ENCODE measurements at regions not wholly inside any gene's neighbourhood (a gene's known extent, or its start where the extent isn't known, plus 50 kb on each side); places are given as distances from the start of the nearest gene placed in this dataset.

GRCh38 chr2:192467953-192468660, 273.4 kb upstream of the TMEFF2 start:
- TF ChIP-seq POLR2AphosphoS5 (IDR thresholded peaks at IDR 0.05) (no peak), POLR2A (IDR thresholded peaks at IDR 0.05) (no peak)
- TF ChIP-seq, protein P1, sequence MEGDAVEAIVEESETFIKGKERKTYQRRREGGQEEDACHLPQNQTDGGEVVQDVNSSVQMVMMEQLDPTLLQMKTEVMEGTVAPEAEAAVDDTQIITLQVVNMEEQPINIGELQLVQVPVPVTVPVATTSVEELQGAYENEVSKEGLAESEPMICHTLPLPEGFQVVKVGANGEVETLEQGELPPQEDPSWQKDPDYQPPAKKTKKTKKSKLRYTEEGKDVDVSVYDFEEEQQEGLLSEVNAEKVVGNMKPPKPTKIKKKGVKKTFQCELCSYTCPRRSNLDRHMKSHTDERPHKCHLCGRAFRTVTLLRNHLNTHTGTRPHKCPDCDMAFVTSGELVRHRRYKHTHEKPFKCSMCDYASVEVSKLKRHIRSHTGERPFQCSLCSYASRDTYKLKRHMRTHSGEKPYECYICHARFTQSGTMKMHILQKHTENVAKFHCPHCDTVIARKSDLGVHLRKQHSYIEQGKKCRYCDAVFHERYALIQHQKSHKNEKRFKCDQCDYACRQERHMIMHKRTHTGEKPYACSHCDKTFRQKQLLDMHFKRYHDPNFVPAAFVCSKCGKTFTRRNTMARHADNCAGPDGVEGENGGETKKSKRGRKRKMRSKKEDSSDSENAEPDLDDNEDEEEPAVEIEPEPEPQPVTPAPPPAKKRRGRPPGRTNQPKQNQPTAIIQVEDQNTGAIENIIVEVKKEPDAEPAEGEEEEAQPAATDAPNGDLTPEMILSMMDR (IDR thresholded peaks at IDR 0.05 in 8 of 11, conservative IDR thresholded peaks at IDR 0.05 in 3 of 11), result no peak

DNA sequence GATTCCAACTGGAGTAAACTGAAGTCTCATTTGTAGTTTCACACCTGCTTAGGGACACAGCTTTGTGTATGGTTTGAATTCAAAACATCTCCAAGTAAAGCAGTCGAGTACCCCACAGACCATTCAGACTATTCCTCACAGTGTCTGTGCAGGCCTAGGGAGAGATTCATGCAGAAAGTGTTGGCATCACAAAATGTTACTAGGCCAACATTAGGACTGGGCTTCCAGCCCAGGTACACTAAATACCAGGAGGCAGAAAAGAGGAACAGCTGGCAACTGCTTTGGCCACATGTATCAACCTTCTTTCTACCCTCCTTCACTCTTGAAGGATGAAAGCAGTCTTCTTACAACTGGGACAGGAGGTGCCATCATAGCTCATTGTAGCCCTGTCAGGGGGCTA, 270.4 kb upstream of the TMEFF2 start:
- TF ChIP-seq POLR2AphosphoS5 (IDR thresholded peaks at IDR 0.05), result no peak
- TF ChIP-seq, protein P1 (IDR thresholded peaks at IDR 0.05 in 8 of 11, conservative IDR thresholded peaks at IDR 0.05 in 3 of 11), result no peak
- TF ChIP-seq POLR2A (IDR thresholded peaks at IDR 0.05), result no peak
- WGBS, 5 donors, result 72 to 91% (median 83%) methylated on average over 1 of the region's 1 CpG
- DNase-seq, result no peak
- H3K36me3 ChIP-seq, result no peaks in the 10 kb centered on the region
- intact Hi-C loops (cut with DNase I; ENCODE audit: low total_unique reads), result no loop called here
- H3K27me3 ChIP-seq (replicated peaks in 1 of 7), result no peaks in the 10 kb centered on the region
- H3K4me3 ChIP-seq, result no peak overlapping the region
- no peaks in the 10 kb centered on the region for H3K4me1 ChIP-seq
- no peak overlapping the region for H3K27ac ChIP-seq
- no peaks in the 10 kb centered on the region for H3K9me3 ChIP-seq

More at GRCh38 chr2:192467953-192468660, 273.4 kb upstream of the TMEFF2 start:
- Histone ChIP-seq H3K27ac (no peak overlapping the region), H3K4me1 (no peaks in the 10 kb centered on the region), H3K4me3 (no peak overlapping the region), H3K27me3 (replicated peaks in 1 of 7) (no peaks in the 10 kb centered on the region), H3K9me3 (peaks cover 0 to 8% (median 4%) of the 10 kb centered on the region in 8 donors), H3K36me3 (no peaks in the 10 kb centered on the region)
- no peak for DNase-seq
- 65 to 87% (median 77%) methylated on average over 4 of the region's 4 CpGs for WGBS, 5 donors
- intact Hi-C loops (cut with DNase I; ENCODE audit: low total_unique reads), result no loop called here

GRCh38 chr2:192459422-192459821, 264.7 kb upstream of the TMEFF2 start:
- no peak overlapping the region for H3K4me3 ChIP-seq
- no peaks in the 10 kb centered on the region for H3K4me1 ChIP-seq
- H3K9me3 ChIP-seq, result no peaks in the 10 kb centered on the region
- TF ChIP-seq POLR2A (IDR thresholded peaks at IDR 0.05) (no peak), POLR2AphosphoS5 (IDR thresholded peaks at IDR 0.05) (no peak)
- TF ChIP-seq, protein P1 (IDR thresholded peaks at IDR 0.05 in 8 of 11, conservative IDR thresholded peaks at IDR 0.05 in 3 of 11), result no peak
- H3K27ac ChIP-seq, result no peak overlapping the region
- 90 to 94% (median 91%) methylated on average over 1 of the region's 1 CpG for WGBS, 5 donors
- H3K36me3 ChIP-seq, result no peaks in the 10 kb centered on the region
- no peaks in the 10 kb centered on the region for H3K27me3 ChIP-seq (replicated peaks in 1 of 7)
- no peak for DNase-seq
- intact Hi-C loops (cut with DNase I; ENCODE audit: low total_unique reads), result no loop called here

DNA sequence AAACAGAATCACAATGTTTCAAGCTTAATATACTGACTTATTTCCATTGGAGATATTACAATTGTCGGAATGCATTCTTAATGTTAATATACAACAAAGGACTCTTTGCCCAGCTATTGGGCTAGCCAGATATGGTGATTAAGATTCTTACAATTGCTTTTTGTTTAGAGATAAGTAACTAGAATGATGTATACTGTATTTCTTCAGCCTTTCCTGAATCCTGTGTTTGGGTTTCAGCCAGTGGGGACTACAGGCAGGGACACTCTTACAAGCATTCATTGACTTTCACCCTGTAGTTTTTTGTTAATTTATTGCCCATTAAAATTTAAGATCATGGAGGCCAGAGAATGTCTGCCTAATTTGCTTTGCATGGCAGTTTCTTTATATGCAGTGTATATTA, 254.1 kb upstream of the TMEFF2 start:
- Histone ChIP-seq H3K4me3 (no peak overlapping the region), H3K27ac (no peak overlapping the region), H3K36me3 (no peaks in the 10 kb centered on the region), H3K4me1 (no peaks in the 10 kb centered on the region), H3K27me3 (replicated peaks in 1 of 7) (no peaks in the 10 kb centered on the region), H3K9me3 (no peaks in the 10 kb centered on the region)
- TF ChIP-seq, protein P1 (IDR thresholded peaks at IDR 0.05 in 8 of 11, conservative IDR thresholded peaks at IDR 0.05 in 3 of 11), result no peak
- TF ChIP-seq POLR2A (IDR thresholded peaks at IDR 0.05) (no peak), POLR2AphosphoS5 (IDR thresholded peaks at IDR 0.05) (no peak)
- intact Hi-C loops (cut with DNase I; ENCODE audit: low total_unique reads), result no loop called here
- no peak for DNase-seq
- 74 to 93% (median 91%) methylated on average over 1 of the region's 1 CpG for WGBS, 5 donors

Measured in spleen (tissue), 11 donors.